Caco-2 (cell line): ENCODE measurements at regions not wholly inside any gene's neighbourhood (a gene's known extent, or its start where the extent isn't known, plus 50 kb on each side); places are given as distances from the start of the nearest gene placed in this dataset.

ENCODE experiments used
- BruUV-seq: library from RNA; stranded (reverse); fragments of 400-500 nt; replicated peaks from 2 replicates; lab custom pipeline; 2021; lab: Mats Ljungman, UMichigan
- CTCF ChIA-PET: fragments of 300-600 bp; sonication (Branson Sonifier 250); formaldehyde crosslinking; loops from one replicate; lab custom pipeline; 2022; ENCODE audit warnings: antibody characterized with exemption; lab: Charles Lee
- POLR2A ChIA-PET: fragments of 300-600 bp; sonication (Branson Sonifier 250); formaldehyde crosslinking; loops from one replicate; lab custom pipeline; 2022; ENCODE audit warnings: antibody characterized with exemption; lab: Charles Lee
- DNase-seq, 2 experiments: peaks; one replicate each; pipeline versions ENCODE4 v3.0.0 to v3.0.0-alpha.2; 2020 to 2022
- H3K27me3 ChIP-seq: replicated peaks from 2 replicates; pipeline ENCODE4 v1.6.0; 2011; ENCODE audit warnings: low read length; ENCODE audit not compliant: control insufficient read depth, insufficient read depth
- H3K36me3 ChIP-seq: 2 replicates; pipeline ENCODE4 v1.5.1; 2011; ENCODE audit warnings: low read length; ENCODE audit not compliant: control insufficient read depth, insufficient read depth
- H3K4me1 ChIP-seq: fragments of 250-450 bp; sonication (Bioruptor Pico); 2 replicates; pipeline ENCODE4 v1.5.1; 2020; ENCODE audit warnings: mild to moderate bottlenecking
- H3K4me3 ChIP-seq: 2 replicates; pipeline ENCODE4 v1.5.1; 2011; ENCODE audit warnings: low read depth, mild to moderate bottlenecking, control low read depth, low read length
- H3K9me3 ChIP-seq: fragments of 250-450 bp; sonication (Bioruptor Pico); 2 replicates; pipeline ENCODE4 v1.5.1; 2020; ENCODE audit warnings: mild to moderate bottlenecking, moderate library complexity
- H3K27ac Mint-ChIP-seq: one replicate; pipeline ENCODE4 v1.8.0; 2022; ENCODE audit warnings: mixed read lengths; ENCODE audit not compliant: unreplicated experiment
- H3K27me3 Mint-ChIP-seq: one replicate; pipeline ENCODE4 v1.8.0; 2022; ENCODE audit warnings: mixed read lengths; ENCODE audit not compliant: insufficient read depth, unreplicated experiment
- H3K36me3 Mint-ChIP-seq: one replicate; pipeline ENCODE4 v1.8.0; 2022; ENCODE audit warnings: mild to moderate bottlenecking, mixed read lengths; ENCODE audit not compliant: insufficient read depth, unreplicated experiment
- H3K4me1 Mint-ChIP-seq: one replicate; pipeline ENCODE4 v1.8.0; 2022; ENCODE audit warnings: low read depth, mixed read lengths; ENCODE audit not compliant: unreplicated experiment
- H3K4me3 Mint-ChIP-seq: one replicate; pipeline ENCODE4 v1.8.0; 2022; ENCODE audit warnings: mild to moderate bottlenecking, moderate library complexity, mixed read lengths; ENCODE audit not compliant: unreplicated experiment
- H3K9me3 Mint-ChIP-seq: one replicate; pipeline ENCODE4 v1.8.0; 2022; ENCODE audit warnings: mixed read lengths; ENCODE audit not compliant: unreplicated experiment
- intact Hi-C: fragments of 100-400 bp; cut with micrococcal nuclease; formaldehyde crosslinking; loops from one replicate; pipeline ENCODE4 v1.10.0; 2022; ENCODE audit not compliant: unreplicated experiment
- TF ChIP-seq, protein P1 (sequence below), 2 experiments: fragments of 200-600 bp in 1 of 2; IDR thresholded peaks; 1 replicate in 1 of 2; 2 replicates in 1 of 2; pipeline versions ENCODE4 v1.5.1 to v1.8.0; 2011 to 2022; ENCODE audit warnings: antibody characterized with exemption in 1 of 2, control low read depth in 1 of 2, inconsistent platforms in 1 of 2, low read depth in 1 of 2, low read length in 1 of 2, mild to moderate bottlenecking in 1 of 2, moderate library complexity in 1 of 2; ENCODE audit not compliant: insufficient read depth in 1 of 2, severe bottlenecking in 1 of 2, unreplicated experiment in 1 of 2

DNA sequence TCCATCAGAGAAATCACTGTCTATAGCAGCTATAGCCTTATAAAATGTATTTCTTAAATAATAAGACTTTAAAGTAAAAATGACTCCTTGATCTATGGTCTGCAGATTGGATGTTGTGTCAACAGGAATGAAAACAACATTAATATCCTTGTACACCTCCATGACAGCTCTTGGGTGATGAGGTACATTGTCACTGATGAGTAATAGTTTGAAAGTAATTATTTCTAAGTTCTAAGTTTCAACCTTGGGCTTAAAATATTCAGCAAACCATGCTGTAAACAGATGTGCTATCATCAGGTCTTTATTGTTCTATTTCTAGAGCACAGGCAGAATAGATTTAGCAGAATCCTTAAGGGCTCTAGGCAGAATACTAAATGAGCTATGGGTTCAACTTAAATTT is 568.2 kb upstream of the BCHE start:
- H3K27me3 Mint-ChIP-seq: no peaks in the 10 kb centered on the region
- H3K9me3 Mint-ChIP-seq: no peaks in the 10 kb centered on the region
- Histone ChIP-seq H3K36me3 (no peaks in the 10 kb centered on the region), H3K4me1 (no peaks in the 10 kb centered on the region), H3K9me3 (no peaks in the 10 kb centered on the region), H3K4me3 (no peak overlapping the region), H3K27me3 (no peaks in the 10 kb centered on the region)
- POLR2A ChIA-PET: no interaction called here
- no peak overlapping the region for H3K4me3 Mint-ChIP-seq
- no peaks in the 10 kb centered on the region for H3K4me1 Mint-ChIP-seq
- no peak overlapping the region for H3K27ac Mint-ChIP-seq
- TF ChIP-seq, protein P1, sequence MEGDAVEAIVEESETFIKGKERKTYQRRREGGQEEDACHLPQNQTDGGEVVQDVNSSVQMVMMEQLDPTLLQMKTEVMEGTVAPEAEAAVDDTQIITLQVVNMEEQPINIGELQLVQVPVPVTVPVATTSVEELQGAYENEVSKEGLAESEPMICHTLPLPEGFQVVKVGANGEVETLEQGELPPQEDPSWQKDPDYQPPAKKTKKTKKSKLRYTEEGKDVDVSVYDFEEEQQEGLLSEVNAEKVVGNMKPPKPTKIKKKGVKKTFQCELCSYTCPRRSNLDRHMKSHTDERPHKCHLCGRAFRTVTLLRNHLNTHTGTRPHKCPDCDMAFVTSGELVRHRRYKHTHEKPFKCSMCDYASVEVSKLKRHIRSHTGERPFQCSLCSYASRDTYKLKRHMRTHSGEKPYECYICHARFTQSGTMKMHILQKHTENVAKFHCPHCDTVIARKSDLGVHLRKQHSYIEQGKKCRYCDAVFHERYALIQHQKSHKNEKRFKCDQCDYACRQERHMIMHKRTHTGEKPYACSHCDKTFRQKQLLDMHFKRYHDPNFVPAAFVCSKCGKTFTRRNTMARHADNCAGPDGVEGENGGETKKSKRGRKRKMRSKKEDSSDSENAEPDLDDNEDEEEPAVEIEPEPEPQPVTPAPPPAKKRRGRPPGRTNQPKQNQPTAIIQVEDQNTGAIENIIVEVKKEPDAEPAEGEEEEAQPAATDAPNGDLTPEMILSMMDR (IDR thresholded peaks at IDR 0.05; ENCODE audit: insufficient read depth in 1 of 2, low read depth in 1 of 2, low read length in 1 of 2, severe bottlenecking in 1 of 2, unreplicated experiment in 1 of 2): no peak
- CTCF ChIA-PET: no interaction called here
- no peaks in the 10 kb centered on the region for H3K36me3 Mint-ChIP-seq
- BruUV-seq: no TSS peak
- intact Hi-C loops: no loop called here
- no peak for DNase-seq

GRCh38 chr3:166390303-166390702 is 553.1 kb upstream of the BCHE start:
- no peaks in the 10 kb centered on the region for H3K4me1 Mint-ChIP-seq
- CTCF ChIA-PET: no interaction called here
- no peak overlapping the region for H3K4me3 Mint-ChIP-seq
- H3K9me3 Mint-ChIP-seq: no peaks in the 10 kb centered on the region
- Histone ChIP-seq H3K4me3 (no peak overlapping the region), H3K4me1 (no peaks in the 10 kb centered on the region), H3K9me3 (no peaks in the 10 kb centered on the region), H3K27me3 (no peaks in the 10 kb centered on the region), H3K36me3 (no peaks in the 10 kb centered on the region)
- intact Hi-C loops: no loop called here
- TF ChIP-seq, protein P1 (IDR thresholded peaks at IDR 0.05; ENCODE audit: insufficient read depth in 1 of 2, low read depth in 1 of 2, low read length in 1 of 2, severe bottlenecking in 1 of 2, unreplicated experiment in 1 of 2): no peak
- no peaks in the 10 kb centered on the region for H3K36me3 Mint-ChIP-seq
- BruUV-seq: no TSS peak
- POLR2A ChIA-PET: no interaction called here
- no peak for DNase-seq
- H3K27ac Mint-ChIP-seq: no peak overlapping the region
- no peaks in the 10 kb centered on the region for H3K27me3 Mint-ChIP-seq

- Mint-ChIP-seq H3K27ac (no peak overlapping the region), H3K36me3 (no peaks in the 10 kb centered on the region), H3K4me3 (no peak overlapping the region), H3K4me1 (no peaks in the 10 kb centered on the region), H3K9me3 (no peaks in the 10 kb centered on the region), H3K27me3 (no peaks in the 10 kb centered on the region)
- ChIA-PET CTCF (no interaction called here), POLR2A (no interaction called here)
- H3K27me3 ChIP-seq: no peaks in the 10 kb centered on the region
- H3K4me1 ChIP-seq: no peaks in the 10 kb centered on the region
- no TSS peak for BruUV-seq
- DNase-seq: no peak
- TF ChIP-seq, protein P1 (IDR thresholded peaks at IDR 0.05; ENCODE audit: insufficient read depth in 1 of 2, low read depth in 1 of 2, low read length in 1 of 2, severe bottlenecking in 1 of 2, unreplicated experiment in 1 of 2): no peak
- intact Hi-C loops: no loop called here
- no peak overlapping the region for H3K4me3 ChIP-seq
- H3K36me3 ChIP-seq: no peaks in the 10 kb centered on the region
- H3K9me3 ChIP-seq: no peaks in the 10 kb centered on the region
Measured at GRCh38 chr3:166388321-166388720, 551.1 kb upstream of the BCHE start.
